ENCODE measurements at regions not wholly inside any gene's neighbourhood (a gene's known extent, or its start where the extent isn't known, plus 50 kb on each side); places are given as distances from the start of the nearest gene placed in this dataset.
"Not testable (repeated sequence)": the region's sequence is repeated elsewhere in the genome, so short reads cannot be mapped to it uniquely, and the experiment has no call there.

DNA sequence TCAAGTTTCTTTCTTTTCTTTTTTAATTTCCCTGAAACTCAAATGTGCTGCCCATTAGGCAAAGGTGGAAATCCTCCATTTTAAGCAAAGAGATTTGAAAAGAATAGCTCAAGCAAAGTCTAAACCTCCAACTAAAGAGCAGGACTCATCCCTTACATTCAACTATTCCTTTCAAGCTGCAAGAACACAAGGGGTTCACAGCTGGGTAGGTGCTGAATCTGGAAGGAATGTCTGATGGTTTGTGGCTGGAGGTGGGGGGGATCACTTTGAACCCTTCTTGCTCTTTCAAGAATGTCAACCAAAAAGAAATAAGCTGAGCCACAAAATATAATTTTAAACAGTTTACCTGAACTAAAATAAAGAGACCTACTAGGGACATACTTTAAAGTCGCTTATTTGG lies 375.7 kb upstream of the CDH10 start:
- Histone ChIP-seq H3K9me3 (ENCODE audit: control insufficient read depth in 2 of 2, low read length in 2 of 2) (no peaks in the 10 kb centered on the region), H3K4me3 (ENCODE audit: low read length in 2 of 2) (no peak overlapping the region), H3K27ac (ENCODE audit: low read depth in 2 of 2, low read length in 2 of 2) (no peak overlapping the region), H3K36me3 (ENCODE audit: control insufficient read depth in 2 of 2, insufficient read depth in 2 of 2, low read length in 2 of 2) (no peaks in the 10 kb centered on the region), H3K4me1 (ENCODE audit: control insufficient read depth in 2 of 2, insufficient read depth in 2 of 2, low read length in 2 of 2) (no peaks in the 10 kb centered on the region), H3K9ac (ENCODE audit: low read depth in 1 of 2, low read length in 2 of 2) (no peak overlapping the region), H3K27me3 (ENCODE audit: control insufficient read depth in 2 of 2, insufficient read depth in 2 of 2, low read length in 2 of 2) (no peaks in the 10 kb centered on the region)

DNA sequence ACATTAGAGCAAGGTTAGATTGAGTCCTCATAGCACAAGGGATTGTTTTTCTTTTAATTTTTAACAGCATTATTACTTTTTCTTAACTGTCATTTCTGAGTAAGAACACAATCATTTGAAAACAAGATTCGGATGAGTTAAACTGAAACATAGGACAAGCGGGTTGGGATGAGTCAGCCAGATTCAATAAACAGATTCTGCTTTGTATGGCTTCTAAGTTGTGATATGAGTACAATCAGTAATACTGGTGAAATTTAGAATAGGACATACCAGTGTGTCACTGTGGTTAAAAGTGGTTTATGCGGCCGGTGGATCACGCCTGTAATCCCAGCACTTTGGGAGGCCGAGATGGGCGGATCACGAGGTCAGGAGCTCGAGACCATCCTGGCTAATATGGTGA lies 364.3 kb upstream of the CDH10 start:
- H3K4me3 ChIP-seq (ENCODE audit: low read length in 2 of 2) = no peak overlapping the region
- H3K9ac ChIP-seq (ENCODE audit: low read depth in 1 of 2, low read length in 2 of 2) = no peak overlapping the region

DNA sequence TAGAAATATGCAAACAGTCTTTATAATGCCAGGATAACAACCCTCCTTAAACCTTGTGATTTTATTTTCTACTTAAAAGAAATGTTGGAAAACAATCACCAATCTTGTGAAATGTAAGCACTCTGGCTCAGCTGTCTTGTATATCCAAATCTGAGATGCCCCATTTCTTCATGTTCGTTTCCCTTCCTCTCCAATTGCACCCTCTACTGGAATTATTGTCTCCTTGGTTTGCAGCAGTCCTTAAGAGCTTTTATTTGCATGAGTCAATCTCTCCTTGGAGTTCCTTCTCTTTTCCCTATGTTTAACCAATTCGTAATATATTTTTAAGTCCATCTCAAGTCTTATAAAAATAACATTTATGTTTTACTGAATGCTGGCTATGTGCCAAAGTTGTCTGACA lies 362.0 kb upstream of the CDH10 start:
- Histone ChIP-seq H3K36me3 (ENCODE audit: control insufficient read depth in 2 of 2, insufficient read depth in 2 of 2, low read length in 2 of 2) (no peaks in the 10 kb centered on the region), H3K27me3 (ENCODE audit: control insufficient read depth in 2 of 2, insufficient read depth in 2 of 2, low read length in 2 of 2) (no peaks in the 10 kb centered on the region), H3K9me3 (ENCODE audit: control insufficient read depth in 2 of 2, low read length in 2 of 2) (no peaks in the 10 kb centered on the region), H3K4me3 (ENCODE audit: low read length in 2 of 2) (no peak overlapping the region), H3K9ac (ENCODE audit: low read depth in 1 of 2, low read length in 2 of 2) (no peak overlapping the region), H3K27ac (ENCODE audit: low read depth in 2 of 2, low read length in 2 of 2) (no peak overlapping the region), H3K4me1 (ENCODE audit: control insufficient read depth in 2 of 2, insufficient read depth in 2 of 2, low read length in 2 of 2) (no peaks in the 10 kb centered on the region)

More for the DNA sequence above, 364.3 kb upstream of the CDH10 start:
- no peak overlapping the region for H3K27ac ChIP-seq (ENCODE audit: low read depth in 2 of 2, low read length in 2 of 2)
- no peaks in the 10 kb centered on the region for H3K9me3 ChIP-seq (ENCODE audit: control insufficient read depth in 2 of 2, low read length in 2 of 2)
- H3K4me1 ChIP-seq (ENCODE audit: control insufficient read depth in 2 of 2, insufficient read depth in 2 of 2, low read length in 2 of 2) = no peaks in the 10 kb centered on the region
- no peaks in the 10 kb centered on the region for H3K27me3 ChIP-seq (ENCODE audit: control insufficient read depth in 2 of 2, insufficient read depth in 2 of 2, low read length in 2 of 2)
- H3K36me3 ChIP-seq (ENCODE audit: control insufficient read depth in 2 of 2, insufficient read depth in 2 of 2, low read length in 2 of 2) = no peaks in the 10 kb centered on the region

DNA sequence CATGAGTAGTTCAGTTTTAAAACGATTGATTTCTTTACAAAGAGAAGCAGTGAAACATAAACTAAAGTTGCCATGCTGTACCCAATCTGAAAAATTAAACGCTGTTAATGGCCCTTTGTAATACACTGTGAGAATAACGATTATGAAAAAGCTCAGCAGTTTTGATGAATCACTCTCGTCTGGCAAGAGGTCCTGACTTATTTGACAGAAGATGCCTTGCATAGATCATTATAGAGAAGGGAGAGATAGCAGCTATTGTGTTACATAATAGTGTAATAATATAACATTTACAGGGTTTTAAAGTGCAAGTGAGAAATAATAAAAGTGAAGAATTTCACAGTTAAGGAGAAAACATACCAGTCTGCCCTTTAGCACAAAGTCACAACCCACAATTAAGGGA lies 361.5 kb upstream of the CDH10 start:
- Histone ChIP-seq H3K27me3 (ENCODE audit: control insufficient read depth in 2 of 2, insufficient read depth in 2 of 2, low read length in 2 of 2) (no peaks in the 10 kb centered on the region), H3K4me1 (ENCODE audit: control insufficient read depth in 2 of 2, insufficient read depth in 2 of 2, low read length in 2 of 2) (no peaks in the 10 kb centered on the region), H3K4me3 (ENCODE audit: low read length in 2 of 2) (no peak overlapping the region), H3K9me3 (ENCODE audit: control insufficient read depth in 2 of 2, low read length in 2 of 2) (no peaks in the 10 kb centered on the region), H3K27ac (ENCODE audit: low read depth in 2 of 2, low read length in 2 of 2) (no peak overlapping the region), H3K36me3 (ENCODE audit: control insufficient read depth in 2 of 2, insufficient read depth in 2 of 2, low read length in 2 of 2) (no peaks in the 10 kb centered on the region), H3K9ac (ENCODE audit: low read depth in 1 of 2, low read length in 2 of 2) (no peak overlapping the region)

DNA sequence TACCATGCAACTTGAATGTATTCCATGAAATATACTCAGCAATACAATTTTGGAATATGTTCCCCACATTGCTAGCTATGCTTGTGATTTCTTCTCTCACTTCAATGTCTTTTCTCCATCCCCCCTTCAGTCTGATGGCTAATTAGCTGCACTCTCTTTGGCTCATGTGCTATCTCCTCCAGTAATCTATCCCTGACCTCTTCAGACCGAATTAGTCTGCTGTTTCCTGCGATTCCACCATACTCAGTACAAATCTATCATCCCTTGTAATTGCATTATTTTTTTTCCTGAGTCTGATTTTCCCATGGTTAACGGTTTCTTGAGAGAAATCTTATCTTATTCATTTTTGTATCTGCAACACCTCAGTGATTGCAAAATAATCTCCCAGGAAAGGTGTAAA lies 360.7 kb upstream of the CDH10 start:
- Histone ChIP-seq H3K9me3 (ENCODE audit: control insufficient read depth in 2 of 2, low read length in 2 of 2) (no peaks in the 10 kb centered on the region), H3K4me1 (ENCODE audit: control insufficient read depth in 2 of 2, insufficient read depth in 2 of 2, low read length in 2 of 2) (no peaks in the 10 kb centered on the region), H3K27me3 (ENCODE audit: control insufficient read depth in 2 of 2, insufficient read depth in 2 of 2, low read length in 2 of 2) (no peaks in the 10 kb centered on the region), H3K27ac (ENCODE audit: low read depth in 2 of 2, low read length in 2 of 2) (no peak overlapping the region), H3K9ac (ENCODE audit: low read depth in 1 of 2, low read length in 2 of 2) (no peak overlapping the region), H3K4me3 (ENCODE audit: low read length in 2 of 2) (no peak overlapping the region), H3K36me3 (ENCODE audit: control insufficient read depth in 2 of 2, insufficient read depth in 2 of 2, low read length in 2 of 2) (no peaks in the 10 kb centered on the region)

DNA sequence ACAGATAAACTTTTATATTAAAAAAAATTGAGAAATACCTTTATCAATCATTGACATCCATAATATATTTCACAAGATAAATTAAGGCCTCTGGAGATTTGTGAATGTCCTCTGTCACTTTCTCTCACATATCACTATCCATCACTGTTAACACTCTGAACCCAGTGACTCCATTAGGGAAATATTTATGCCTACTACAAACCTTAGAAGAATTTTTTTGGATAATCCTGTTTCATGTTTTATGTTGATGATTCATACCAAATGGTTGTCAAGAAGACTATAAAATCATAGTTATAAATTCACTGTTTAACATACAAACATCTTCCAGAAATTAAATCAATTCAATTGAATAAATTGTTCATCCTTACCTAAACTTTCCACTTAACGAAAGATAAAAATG lies 357.6 kb upstream of the CDH10 start:
- no peaks in the 10 kb centered on the region for H3K4me1 ChIP-seq (ENCODE audit: control insufficient read depth in 2 of 2, insufficient read depth in 2 of 2, low read length in 2 of 2)
- H3K9me3 ChIP-seq (ENCODE audit: control insufficient read depth in 2 of 2, low read length in 2 of 2) = no peaks in the 10 kb centered on the region
- H3K27ac ChIP-seq (ENCODE audit: low read depth in 2 of 2, low read length in 2 of 2) = no peak overlapping the region
- H3K36me3 ChIP-seq (ENCODE audit: control insufficient read depth in 2 of 2, insufficient read depth in 2 of 2, low read length in 2 of 2) = no peaks in the 10 kb centered on the region
- H3K4me3 ChIP-seq (ENCODE audit: low read length in 2 of 2) = no peak overlapping the region
- H3K9ac ChIP-seq (ENCODE audit: low read depth in 1 of 2, low read length in 2 of 2) = no peak overlapping the region
- H3K27me3 ChIP-seq (ENCODE audit: control insufficient read depth in 2 of 2, insufficient read depth in 2 of 2, low read length in 2 of 2) = no peaks in the 10 kb centered on the region

DNA sequence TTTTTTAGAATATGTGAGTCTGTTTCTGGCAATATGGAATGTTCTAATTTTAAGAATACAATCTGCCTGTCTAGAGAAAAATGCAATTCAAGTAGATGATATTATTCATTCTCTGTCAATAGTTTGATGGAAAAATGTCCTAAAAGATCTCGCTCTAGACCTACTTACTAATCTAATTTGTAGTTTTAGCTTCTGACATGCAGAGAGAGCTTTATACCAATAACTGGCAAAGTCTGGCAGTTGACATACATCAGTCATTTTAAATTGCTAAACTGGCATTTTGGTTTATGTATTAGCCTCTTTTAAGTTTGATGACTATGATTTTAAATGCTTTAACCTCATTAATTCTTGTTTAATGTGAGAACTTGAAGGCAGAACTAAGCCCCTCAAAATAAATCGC lies 355.0 kb upstream of the CDH10 start:
- no peaks in the 10 kb centered on the region for H3K36me3 ChIP-seq (ENCODE audit: control insufficient read depth in 2 of 2, insufficient read depth in 2 of 2, low read length in 2 of 2)
- no peaks in the 10 kb centered on the region for H3K4me1 ChIP-seq (ENCODE audit: control insufficient read depth in 2 of 2, insufficient read depth in 2 of 2, low read length in 2 of 2)
- no peak overlapping the region for H3K27ac ChIP-seq (ENCODE audit: low read depth in 2 of 2, low read length in 2 of 2)
- no peaks in the 10 kb centered on the region for H3K27me3 ChIP-seq (ENCODE audit: control insufficient read depth in 2 of 2, insufficient read depth in 2 of 2, low read length in 2 of 2)
- H3K9ac ChIP-seq (ENCODE audit: low read depth in 1 of 2, low read length in 2 of 2) = no peak overlapping the region
- H3K9me3 ChIP-seq (ENCODE audit: control insufficient read depth in 2 of 2, low read length in 2 of 2) = peaks cover 0 to 3% of the 10 kb centered on the region in 2 donors
- no peak overlapping the region for H3K4me3 ChIP-seq (ENCODE audit: low read length in 2 of 2)

DNA sequence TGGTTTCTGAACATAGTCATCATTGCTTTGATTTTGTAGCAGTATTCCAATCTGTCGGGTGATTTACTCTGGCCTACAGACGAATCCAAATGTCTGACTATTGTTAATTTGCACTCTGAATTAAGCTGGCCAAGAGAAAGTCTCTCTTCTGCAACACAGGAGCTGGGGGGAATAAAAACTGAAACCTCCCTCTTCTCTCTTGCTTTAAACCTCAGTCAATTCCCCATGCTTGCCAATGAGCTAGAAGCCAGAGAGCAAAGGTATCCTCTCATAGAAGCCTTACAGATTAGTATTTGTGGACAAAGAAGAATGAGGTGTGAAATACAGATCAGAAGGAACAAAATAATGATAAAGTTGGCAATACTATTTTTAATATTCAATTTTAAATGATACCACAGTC lies 353.9 kb upstream of the CDH10 start:
- no peak overlapping the region for H3K27ac ChIP-seq (ENCODE audit: low read depth in 2 of 2, low read length in 2 of 2)
- H3K4me3 ChIP-seq (ENCODE audit: low read length in 2 of 2) = no peak overlapping the region
- H3K27me3 ChIP-seq (ENCODE audit: control insufficient read depth in 2 of 2, insufficient read depth in 2 of 2, low read length in 2 of 2) = no peaks in the 10 kb centered on the region
- no peak overlapping the region for H3K9ac ChIP-seq (ENCODE audit: low read depth in 1 of 2, low read length in 2 of 2)
- no peaks in the 10 kb centered on the region for H3K36me3 ChIP-seq (ENCODE audit: control insufficient read depth in 2 of 2, insufficient read depth in 2 of 2, low read length in 2 of 2)
- no peaks in the 10 kb centered on the region for H3K4me1 ChIP-seq (ENCODE audit: control insufficient read depth in 2 of 2, insufficient read depth in 2 of 2, low read length in 2 of 2)
- H3K9me3 ChIP-seq (ENCODE audit: control insufficient read depth in 2 of 2, low read length in 2 of 2) = peaks cover 0 to 3% of the 10 kb centered on the region in 2 donors

DNA sequence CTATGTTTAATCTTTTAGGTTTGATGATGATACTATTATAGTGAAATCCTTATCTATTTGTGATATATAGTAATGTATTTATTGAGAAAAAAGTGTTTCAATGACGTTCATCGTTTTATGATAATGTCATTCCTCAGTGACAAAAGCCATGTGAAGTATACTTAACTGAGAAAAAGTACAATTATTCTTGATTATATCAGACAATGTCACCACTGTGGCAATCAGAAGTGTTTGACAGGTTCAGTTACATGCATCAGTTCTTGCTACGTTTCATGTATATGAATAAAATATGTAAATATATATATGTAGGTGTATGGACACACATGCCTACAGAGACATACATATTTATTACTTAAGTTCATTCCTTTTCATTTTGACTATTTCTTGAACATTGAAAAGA lies 341.5 kb upstream of the CDH10 start:
- H3K4me1 ChIP-seq (ENCODE audit: control insufficient read depth in 2 of 2, insufficient read depth in 2 of 2, low read length in 2 of 2) = no peaks in the 10 kb centered on the region
- H3K27me3 ChIP-seq (ENCODE audit: control insufficient read depth in 2 of 2, insufficient read depth in 2 of 2, low read length in 2 of 2) = no peaks in the 10 kb centered on the region
- peaks cover 0 to 3% of the 10 kb centered on the region in 2 donors for H3K9me3 ChIP-seq (ENCODE audit: control insufficient read depth in 2 of 2, low read length in 2 of 2)
- no peak overlapping the region for H3K27ac ChIP-seq (ENCODE audit: low read depth in 2 of 2, low read length in 2 of 2)
- no peak overlapping the region for H3K4me3 ChIP-seq (ENCODE audit: low read length in 2 of 2)
- H3K9ac ChIP-seq (ENCODE audit: low read depth in 1 of 2, low read length in 2 of 2) = no peak overlapping the region
- no peaks in the 10 kb centered on the region for H3K36me3 ChIP-seq (ENCODE audit: control insufficient read depth in 2 of 2, insufficient read depth in 2 of 2, low read length in 2 of 2)

DNA sequence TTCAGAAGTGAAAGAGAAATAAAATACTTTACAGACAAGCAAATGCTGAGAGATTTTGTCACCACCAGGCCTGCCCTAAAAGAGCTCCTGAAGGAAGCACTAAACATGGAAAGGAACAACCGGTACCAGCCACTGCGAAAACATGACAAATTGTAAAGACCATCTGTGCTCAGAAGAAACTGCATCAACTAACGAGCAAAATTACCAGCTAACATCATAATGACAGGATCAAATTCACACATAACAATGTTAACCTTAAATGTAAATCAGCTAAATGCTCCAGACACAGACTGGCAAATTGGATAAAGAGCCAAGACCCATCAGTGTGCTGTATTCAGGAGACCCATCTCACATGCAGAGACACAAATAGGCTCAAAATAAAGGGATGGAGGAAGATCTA lies 333.8 kb upstream of the CDH10 start:
- H3K27ac ChIP-seq (ENCODE audit: low read depth in 2 of 2, low read length in 2 of 2); H3K4me3 ChIP-seq (ENCODE audit: low read length in 2 of 2); H3K4me1 ChIP-seq (ENCODE audit: control insufficient read depth in 2 of 2, insufficient read depth in 2 of 2, low read length in 2 of 2); H3K9ac ChIP-seq (ENCODE audit: low read depth in 1 of 2, low read length in 2 of 2); H3K36me3 ChIP-seq (ENCODE audit: control insufficient read depth in 2 of 2, insufficient read depth in 2 of 2, low read length in 2 of 2); H3K9me3 ChIP-seq (ENCODE audit: control insufficient read depth in 2 of 2, low read length in 2 of 2); H3K27me3 ChIP-seq (ENCODE audit: control insufficient read depth in 2 of 2, insufficient read depth in 2 of 2, low read length in 2 of 2): not testable (repeated sequence)

DNA sequence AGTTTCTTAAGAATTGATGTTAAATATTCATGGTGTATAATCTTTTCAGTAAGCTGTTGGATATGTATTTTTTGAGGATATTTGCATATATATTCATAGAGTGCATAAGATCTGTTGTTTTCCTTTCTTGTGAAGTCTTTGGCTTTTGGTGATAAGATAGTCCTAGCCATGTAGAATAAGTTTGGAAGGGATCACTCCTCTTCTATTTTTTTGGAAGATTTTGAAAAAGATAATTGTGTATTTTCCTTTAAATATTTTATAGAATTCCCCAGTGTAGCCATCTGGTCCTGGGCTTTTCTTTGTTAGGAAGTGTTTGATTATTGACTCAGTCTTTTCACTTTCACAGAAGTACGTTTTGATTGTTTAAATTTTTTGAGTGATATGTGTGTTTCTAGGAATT lies 318.8 kb upstream of the CDH10 start:
- H3K27ac ChIP-seq (ENCODE audit: low read depth in 2 of 2, low read length in 2 of 2) = no peak overlapping the region
- H3K4me1 ChIP-seq (ENCODE audit: control insufficient read depth in 2 of 2, insufficient read depth in 2 of 2, low read length in 2 of 2) = no peaks in the 10 kb centered on the region
- H3K9ac ChIP-seq (ENCODE audit: low read depth in 1 of 2, low read length in 2 of 2) = no peak overlapping the region
- H3K36me3 ChIP-seq (ENCODE audit: control insufficient read depth in 2 of 2, insufficient read depth in 2 of 2, low read length in 2 of 2) = no peaks in the 10 kb centered on the region
- no peak overlapping the region for H3K4me3 ChIP-seq (ENCODE audit: low read length in 2 of 2)
- H3K27me3 ChIP-seq (ENCODE audit: control insufficient read depth in 2 of 2, insufficient read depth in 2 of 2, low read length in 2 of 2) = no peaks in the 10 kb centered on the region
- H3K9me3 ChIP-seq (ENCODE audit: control insufficient read depth in 2 of 2, low read length in 2 of 2) = peaks cover 0 to 3% of the 10 kb centered on the region in 2 donors
